WTC11 (cell line): ENCODE measurements at regions not wholly inside any gene's neighbourhood (a gene's known extent, or its start where the extent isn't known, plus 50 kb on each side); places are given as distances from the start of the nearest gene placed in this dataset.

ENCODE experiments used
- ATAC-seq: fragments of 200-7000 bp; cut with Tn5 transposase; 2 replicates; pipeline ENCODE4 v1.10.0; 2021; ENCODE audit warnings: mild to moderate bottlenecking, moderate library complexity
- CTCF ChIA-PET: fragments of 300-600 bp; sonication (Branson Sonifier 250); formaldehyde crosslinking; loops from one replicate; lab custom pipeline; 2021; ENCODE audit warnings: antibody characterized with exemption; lab: Charles Lee
- POLR2A ChIA-PET: fragments of 350-600 bp; sonication (Branson Sonifier 250); formaldehyde crosslinking; loops from one replicate; lab custom pipeline; 2021; ENCODE audit warnings: antibody characterized with exemption; lab: Charles Lee
- DNase-seq: peaks from one replicate; pipeline ENCODE4 v3.0.0; 2021; ENCODE audit warnings: low spot score
- H3K27ac Mint-ChIP-seq: 2 replicates; pipeline ENCODE4 v1.8.0; 2021; ENCODE audit warnings: mixed read lengths
- H3K27me3 Mint-ChIP-seq: 2 replicates; pipeline ENCODE4 v1.8.0; 2021; ENCODE audit warnings: low read depth, mild to moderate bottlenecking, moderate library complexity, mixed read lengths
- H3K36me3 Mint-ChIP-seq: 2 replicates; pipeline ENCODE4 v1.8.0; 2021; ENCODE audit warnings: mixed read lengths
- H3K4me1 Mint-ChIP-seq: 2 replicates; pipeline ENCODE4 v1.8.0; 2022; ENCODE audit warnings: mixed read lengths
- H3K4me3 Mint-ChIP-seq: 2 replicates; pipeline ENCODE4 v1.8.0; 2021; ENCODE audit warnings: mild to moderate bottlenecking, moderate library complexity, mixed read lengths
- H3K9me3 Mint-ChIP-seq: 2 replicates; pipeline ENCODE4 v1.8.0; 2021; ENCODE audit warnings: mixed read lengths
- FOXP1 ChIP-seq: sonication (generic); formaldehyde crosslinking; IDR thresholded peaks from 2 replicates; pipeline ENCODE4 v1.8.0; 2022; ENCODE audit warnings: missing genetic modification reagents, mild to moderate bottlenecking, moderate library complexity, borderline replicate concordance
- GABPB1 ChIP-seq: sonication (generic); formaldehyde crosslinking; IDR thresholded peaks from 2 replicates; pipeline ENCODE4 v1.8.1; 2023; ENCODE audit warnings: mild to moderate bottlenecking, missing genetic modification reagents
- GTF2I ChIP-seq: fragments of 250-450 bp; sonication (Bioruptor Pico); conservative IDR thresholded peaks from 2 replicates; pipeline ENCODE4 v1.4.0; 2021; ENCODE audit warnings: mild to moderate bottlenecking
- HMGA2 ChIP-seq: fragments of 250-450 bp; sonication (Bioruptor Pico); IDR thresholded peaks from 2 replicates; pipeline ENCODE4 v1.4.0; 2021; ENCODE audit warnings: mild to moderate bottlenecking, moderate library complexity
- JAZF1 ChIP-seq: fragments of 250-450 bp; sonication (Bioruptor Pico); IDR thresholded peaks from 2 replicates; pipeline ENCODE4 v1.9.0; 2021; ENCODE audit warnings: moderate library complexity, mild to moderate bottlenecking, inconsistent platforms
- JUN ChIP-seq: sonication (generic); formaldehyde crosslinking; IDR thresholded peaks from 2 replicates; pipeline ENCODE4 v1.8.0; 2023; ENCODE audit warnings: mild to moderate bottlenecking, missing genetic modification reagents
- KAT7 ChIP-seq: sonication (generic); formaldehyde crosslinking; IDR thresholded peaks from 2 replicates; pipeline ENCODE4 v1.8.1; 2023; ENCODE audit warnings: missing genetic modification reagents, mild to moderate bottlenecking, borderline replicate concordance
- MYBL2 ChIP-seq: sonication (generic); formaldehyde crosslinking; IDR thresholded peaks from 2 replicates; pipeline ENCODE4 v1.8.1; 2023; ENCODE audit warnings: mild to moderate bottlenecking, moderate library complexity, missing genetic modification reagents
- NFYB ChIP-seq: sonication (generic); formaldehyde crosslinking; conservative IDR thresholded peaks from 2 replicates; pipeline ENCODE4 v1.8.0; 2022; ENCODE audit warnings: low read depth, missing genetic modification reagents
- PRRX2 ChIP-seq: fragments of 250-450 bp; sonication (Bioruptor Pico); IDR thresholded peaks from 2 replicates; pipeline ENCODE4 v1.8.0; 2021; ENCODE audit warnings: mild to moderate bottlenecking
- SMAD3 ChIP-seq: sonication (generic); formaldehyde crosslinking; IDR thresholded peaks from 2 replicates; pipeline ENCODE4 v1.8.0; 2022; ENCODE audit warnings: missing genetic modification reagents, mild to moderate bottlenecking, borderline replicate concordance
- SOX15 ChIP-seq: fragments of 250-450 bp; sonication (Bioruptor Pico); IDR thresholded peaks from 2 replicates; pipeline ENCODE4 v1.9.0; 2021; ENCODE audit warnings: mild to moderate bottlenecking
- TEAD4 ChIP-seq: sonication (generic); formaldehyde crosslinking; IDR thresholded peaks from 2 replicates; pipeline ENCODE4 v1.8.0; 2022; ENCODE audit warnings: mild to moderate bottlenecking, missing genetic modification reagents
- TP53 ChIP-seq: sonication (generic); formaldehyde crosslinking; IDR thresholded peaks from 2 replicates; pipeline ENCODE4 v1.8.1; 2023; ENCODE audit warnings: mild to moderate bottlenecking, missing genetic modification reagents
- ZNF423 ChIP-seq: fragments of 250-450 bp; sonication (Bioruptor Pico); IDR thresholded peaks from 2 replicates; pipeline ENCODE4 v2.1.2; 2022; ENCODE audit warnings: mild to moderate bottlenecking, moderate library complexity
- TF ChIP-seq, protein P1 (sequence below): sonication (generic); formaldehyde crosslinking; IDR thresholded peaks from 2 replicates; pipeline ENCODE4 v1.8.1; 2023; ENCODE audit warnings: mild to moderate bottlenecking, missing genetic modification reagents, moderate library complexity
- TF ChIP-seq, protein P2 (sequence below): sonication (generic); formaldehyde crosslinking; IDR thresholded peaks from 2 replicates; pipeline ENCODE4 v1.8.0; 2022; ENCODE audit warnings: mild to moderate bottlenecking, missing genetic modification reagents
- TF ChIP-seq, protein P3 (sequence below): sonication (generic); formaldehyde crosslinking; IDR thresholded peaks from 2 replicates; pipeline ENCODE4 v1.8.1; 2023; ENCODE audit warnings: mild to moderate bottlenecking, missing genetic modification reagents
- TF ChIP-seq, protein P4 (sequence below): sonication (generic); formaldehyde crosslinking; IDR thresholded peaks from 2 replicates; pipeline ENCODE4 v1.8.0; 2022; ENCODE audit warnings: mild to moderate bottlenecking, missing genetic modification reagents

DNA sequence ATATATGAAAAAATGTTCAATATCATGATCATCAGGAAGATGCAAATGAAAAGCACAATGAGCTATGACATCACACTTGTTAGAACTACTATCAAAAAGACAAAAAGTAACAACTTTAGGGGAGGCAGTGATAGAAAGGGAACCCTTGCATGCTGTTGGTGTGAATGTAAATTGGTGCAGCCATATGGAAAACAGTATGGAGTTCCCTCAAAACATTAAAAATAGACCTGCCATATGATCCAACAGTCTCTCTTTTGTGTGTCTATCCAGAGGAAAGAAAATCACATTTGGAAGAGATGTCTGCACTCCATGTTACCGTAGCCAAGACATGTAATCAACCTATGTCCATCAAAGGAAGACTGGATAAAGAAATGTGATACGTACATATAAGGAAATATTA is 92.3 kb upstream of the ALKAL2 start:
- H3K27me3 Mint-ChIP-seq: peaks cover 10% of the 10 kb centered on the region; the same call in 1 of the 2 replicates
- DNase-seq (no peak), ATAC-seq (no peak)
- H3K9me3 Mint-ChIP-seq: peaks cover 21% of the 10 kb centered on the region
- CTCF ChIA-PET: no interaction called here
- H3K27ac Mint-ChIP-seq: no peak overlapping the region
- peaks cover 19% of the 10 kb centered on the region for H3K4me1 Mint-ChIP-seq
- no peak overlapping the region for H3K4me3 Mint-ChIP-seq
- POLR2A ChIA-PET: no interaction called here
- no peak for TF ChIP-seq NFYB
- no peak for TF ChIP-seq TP53 (CRISPR knock-in tag)
- TF ChIP-seq ZNF423 (CRISPR knock-in tag): no peak
- no peak for TF ChIP-seq PRRX2 (CRISPR knock-in tag)
- no peak for TF ChIP-seq TEAD4 (CRISPR knock-in tag)
- no peak for TF ChIP-seq SMAD3 (CRISPR knock-in tag)
- TF ChIP-seq, protein P1, sequence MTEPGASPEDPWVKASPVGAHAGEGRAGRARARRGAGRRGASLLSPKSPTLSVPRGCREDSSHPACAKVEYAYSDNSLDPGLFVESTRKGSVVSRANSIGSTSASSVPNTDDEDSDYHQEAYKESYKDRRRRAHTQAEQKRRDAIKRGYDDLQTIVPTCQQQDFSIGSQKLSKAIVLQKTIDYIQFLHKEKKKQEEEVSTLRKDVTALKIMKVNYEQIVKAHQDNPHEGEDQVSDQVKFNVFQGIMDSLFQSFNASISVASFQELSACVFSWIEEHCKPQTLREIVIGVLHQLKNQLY (CRISPR knock-in tag): no peak
- TF ChIP-seq, protein P2, sequence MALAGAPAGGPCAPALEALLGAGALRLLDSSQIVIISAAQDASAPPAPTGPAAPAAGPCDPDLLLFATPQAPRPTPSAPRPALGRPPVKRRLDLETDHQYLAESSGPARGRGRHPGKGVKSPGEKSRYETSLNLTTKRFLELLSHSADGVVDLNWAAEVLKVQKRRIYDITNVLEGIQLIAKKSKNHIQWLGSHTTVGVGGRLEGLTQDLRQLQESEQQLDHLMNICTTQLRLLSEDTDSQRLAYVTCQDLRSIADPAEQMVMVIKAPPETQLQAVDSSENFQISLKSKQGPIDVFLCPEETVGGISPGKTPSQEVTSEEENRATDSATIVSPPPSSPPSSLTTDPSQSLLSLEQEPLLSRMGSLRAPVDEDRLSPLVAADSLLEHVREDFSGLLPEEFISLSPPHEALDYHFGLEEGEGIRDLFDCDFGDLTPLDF (CRISPR knock-in tag): no peak
- TF ChIP-seq JAZF1 (CRISPR knock-in tag): no peak
- no peak for TF ChIP-seq KAT7 (CRISPR knock-in tag)
- TF ChIP-seq, protein P3, sequence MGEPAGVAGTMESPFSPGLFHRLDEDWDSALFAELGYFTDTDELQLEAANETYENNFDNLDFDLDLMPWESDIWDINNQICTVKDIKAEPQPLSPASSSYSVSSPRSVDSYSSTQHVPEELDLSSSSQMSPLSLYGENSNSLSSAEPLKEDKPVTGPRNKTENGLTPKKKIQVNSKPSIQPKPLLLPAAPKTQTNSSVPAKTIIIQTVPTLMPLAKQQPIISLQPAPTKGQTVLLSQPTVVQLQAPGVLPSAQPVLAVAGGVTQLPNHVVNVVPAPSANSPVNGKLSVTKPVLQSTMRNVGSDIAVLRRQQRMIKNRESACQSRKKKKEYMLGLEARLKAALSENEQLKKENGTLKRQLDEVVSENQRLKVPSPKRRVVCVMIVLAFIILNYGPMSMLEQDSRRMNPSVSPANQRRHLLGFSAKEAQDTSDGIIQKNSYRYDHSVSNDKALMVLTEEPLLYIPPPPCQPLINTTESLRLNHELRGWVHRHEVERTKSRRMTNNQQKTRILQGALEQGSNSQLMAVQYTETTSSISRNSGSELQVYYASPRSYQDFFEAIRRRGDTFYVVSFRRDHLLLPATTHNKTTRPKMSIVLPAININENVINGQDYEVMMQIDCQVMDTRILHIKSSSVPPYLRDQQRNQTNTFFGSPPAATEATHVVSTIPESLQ (CRISPR knock-in tag): no peak
- TF ChIP-seq GTF2I (CRISPR knock-in tag): no peak
- no peak for TF ChIP-seq MYBL2 (CRISPR knock-in tag)
- TF ChIP-seq JUN (CRISPR knock-in tag): no peak
- H3K36me3 Mint-ChIP-seq: no peaks in the 10 kb centered on the region

DNA sequence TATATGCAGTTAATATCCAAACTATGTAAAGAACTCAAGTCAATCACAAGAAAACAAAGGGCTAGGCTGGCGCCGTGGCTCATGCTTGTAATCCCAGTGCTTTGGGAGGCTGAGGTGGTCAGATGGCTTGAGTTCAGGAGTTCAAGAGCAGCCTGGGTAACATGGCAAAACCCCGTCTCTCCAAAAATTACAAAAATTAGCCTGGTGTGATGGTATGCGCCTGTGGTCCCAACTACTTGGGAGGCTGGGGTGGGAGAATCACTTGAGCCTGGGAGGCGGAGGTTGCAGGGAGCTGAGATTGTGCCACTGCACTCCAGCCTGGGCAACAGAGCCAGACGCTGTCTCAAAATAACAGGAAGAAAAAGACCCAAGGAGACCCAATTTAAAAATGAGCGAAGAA is 91.9 kb upstream of the ALKAL2 start:
- no peaks in the 10 kb centered on the region for H3K36me3 Mint-ChIP-seq
- TF ChIP-seq JAZF1 (CRISPR knock-in tag) (no peak), GABPB1 (CRISPR knock-in tag) (no peak), FOXP1 (CRISPR knock-in tag) (no peak), HMGA2 (CRISPR knock-in tag) (no peak)
- TF ChIP-seq, all 79 proteins: peak for 0
- ChIA-PET POLR2A (no interaction called here), CTCF (no interaction called here)
- H3K27me3 Mint-ChIP-seq: peaks cover 10% of the 10 kb centered on the region; the same call in 1 of the 2 replicates
- H3K4me3 Mint-ChIP-seq: no peak overlapping the region
- DNase-seq (no peak), ATAC-seq (no peak)
- peaks cover 21% of the 10 kb centered on the region for H3K9me3 Mint-ChIP-seq
- no peak overlapping the region for H3K27ac Mint-ChIP-seq
- peaks cover 19% of the 10 kb centered on the region for H3K4me1 Mint-ChIP-seq

DNA sequence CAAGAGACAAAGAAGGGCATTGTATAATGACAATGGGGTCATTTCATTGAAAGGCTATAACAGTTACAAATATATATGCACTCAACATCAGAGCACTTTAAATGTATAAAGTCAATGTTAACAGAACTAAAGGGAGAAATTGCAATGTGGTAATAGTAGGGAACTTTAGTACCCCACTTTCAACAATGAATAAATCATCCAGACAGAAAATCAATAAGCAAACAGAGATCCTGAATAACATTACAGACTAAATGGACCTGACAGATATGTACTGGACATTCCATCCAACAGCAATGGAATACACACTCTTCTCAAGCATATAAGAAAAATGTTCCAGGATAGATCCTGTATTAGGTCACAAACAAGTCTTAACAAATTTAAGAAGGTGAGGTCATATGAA is 90.5 kb upstream of the ALKAL2 start:
- Mint-ChIP-seq H3K27ac (no peak overlapping the region), H3K9me3 (peaks cover 21% of the 10 kb centered on the region), H3K4me3 (no peak overlapping the region), H3K36me3 (no peaks in the 10 kb centered on the region), H3K27me3 (peaks cover 10% of the 10 kb centered on the region; the same call in 1 of the 2 replicates), H3K4me1 (peaks cover 19% of the 10 kb centered on the region)
- DNase-seq (no peak), ATAC-seq (no peak)
- no peak for TF ChIP-seq ZNF423 (CRISPR knock-in tag)
- TF ChIP-seq, protein P4, sequence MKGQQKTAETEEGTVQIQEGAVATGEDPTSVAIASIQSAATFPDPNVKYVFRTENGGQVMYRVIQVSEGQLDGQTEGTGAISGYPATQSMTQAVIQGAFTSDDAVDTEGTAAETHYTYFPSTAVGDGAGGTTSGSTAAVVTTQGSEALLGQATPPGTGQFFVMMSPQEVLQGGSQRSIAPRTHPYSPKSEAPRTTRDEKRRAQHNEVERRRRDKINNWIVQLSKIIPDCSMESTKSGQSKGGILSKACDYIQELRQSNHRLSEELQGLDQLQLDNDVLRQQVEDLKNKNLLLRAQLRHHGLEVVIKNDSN (CRISPR knock-in tag): no peak
- TF ChIP-seq SOX15 (CRISPR knock-in tag): no peak
- ChIA-PET CTCF (no interaction called here), POLR2A (no interaction called here)
